B cell (primary cell): ENCODE measurements at regions not wholly inside any gene's neighbourhood (a gene's known extent, or its start where the extent isn't known, plus 50 kb on each side); places are given as distances from the start of the nearest gene placed in this dataset.

ENCODE experiments used
- CTCF ChIP-seq: fragments of 200-600 bp; IDR thresholded peaks from one replicate; pipeline ENCODE4 v1.8.0; 2022; ENCODE audit warnings: antibody characterized with exemption, mild to moderate bottlenecking
- EZH2 ChIP-seq: IDR thresholded peaks from 2 replicates; pipeline ENCODE4 v1.6.1; 2012; ENCODE audit warnings: borderline replicate concordance, low read depth, mild to moderate bottlenecking, moderate library complexity, low read length; ENCODE audit not compliant: insufficient read depth, poor library complexity, severe bottlenecking

GRCh38 chr3:24662449-24663345, 168.0 kb upstream of the THRB start:
- TF ChIP-seq CTCF, result no peak
- TF ChIP-seq EZH2, result no peak
